Mesenchymal stem cell (in vitro differentiated cells and primary cell): ENCODE measurements at regions not wholly inside any gene's neighbourhood (a gene's known extent, or its start where the extent isn't known, plus 50 kb on each side); places are given as distances from the start of the nearest gene placed in this dataset.

Experiments
- DNase-seq: peaks from one replicate; pipeline ENCODE4 v3.0.0-alpha.2; 2013
- H2AFZ ChIP-seq: one replicate; pipeline ENCODE4 v1.6.1; 2013; ENCODE audit warnings: low read depth, mild to moderate bottlenecking, control low read depth, inconsistent platforms, low read length, moderate library complexity
- H2AK5ac ChIP-seq: 2 replicates; pipeline ENCODE4 v1.6.1; 2013; ENCODE audit warnings: low read length, moderate library complexity, mild to moderate bottlenecking, inconsistent platforms; ENCODE audit not compliant: severe bottlenecking
- H2BK120ac ChIP-seq: one replicate; pipeline ENCODE4 v1.6.1; 2013; ENCODE audit warnings: low read depth, mild to moderate bottlenecking, inconsistent platforms, low read length, moderate library complexity
- H2BK12ac ChIP-seq, 2 experiments: one replicate each; pipeline ENCODE4 v1.6.1; 2013; ENCODE audit warnings: inconsistent platforms in 2 of 2, low read length in 2 of 2, mild to moderate bottlenecking in 2 of 2, moderate library complexity in 2 of 2, control low read depth in 1 of 2
- H2BK15ac ChIP-seq: one replicate; pipeline ENCODE4 v1.6.1; 2013; ENCODE audit warnings: mild to moderate bottlenecking, low read depth, inconsistent platforms; ENCODE audit not compliant: poor library complexity, severe bottlenecking
- H2BK5ac ChIP-seq: 2 replicates; pipeline ENCODE4 v1.6.1; 2013; ENCODE audit warnings: low read depth, mild to moderate bottlenecking, low read length, control low read depth, inconsistent platforms; ENCODE audit not compliant: poor library complexity, severe bottlenecking
- H3K14ac ChIP-seq, 2 experiments: one replicate each; pipeline ENCODE4 v1.6.1; 2013; ENCODE audit warnings: inconsistent platforms in 2 of 2, low read length in 2 of 2, control low read depth in 1 of 2, mild to moderate bottlenecking in 1 of 2, moderate library complexity in 1 of 2
- H3K18ac ChIP-seq, 2 experiments: one replicate each; pipeline ENCODE4 v1.6.1; 2013; ENCODE audit warnings: inconsistent platforms in 2 of 2, low read length in 2 of 2, control low read depth in 1 of 2, low read depth in 1 of 2, mild to moderate bottlenecking in 1 of 2
- H3K23ac ChIP-seq, 2 experiments: one replicate each; pipeline ENCODE4 v1.6.1; 2013; ENCODE audit warnings: inconsistent platforms in 2 of 2, low read length in 2 of 2, mild to moderate bottlenecking in 2 of 2, moderate library complexity in 2 of 2, control low read depth in 1 of 2
- H3K27ac ChIP-seq: 2 replicates; pipeline ENCODE4 v1.5.1; 2013; ENCODE audit warnings: mild to moderate bottlenecking, moderate library complexity, low read length, control low read depth, inconsistent platforms; ENCODE audit not compliant: poor library complexity, severe bottlenecking
- H3K27me3 ChIP-seq, 2 experiments: 2 replicates each; pipeline versions ENCODE4 v1.6.1 to v1.7.0; 2013; ENCODE audit warnings: low read length in 2 of 2, mild to moderate bottlenecking in 2 of 2, moderate library complexity in 2 of 2, control low read depth in 1 of 2, inconsistent platforms in 1 of 2; ENCODE audit not compliant: control insufficient read depth in 1 of 2, insufficient read depth in 1 of 2
- H3K36me3 ChIP-seq, 2 experiments: 2 replicates each; pipeline versions ENCODE4 v1.6.1 to v1.7.0; 2013; ENCODE audit warnings: low read length in 2 of 2, control low read depth in 1 of 2, inconsistent platforms in 1 of 2, low read depth in 1 of 2, mild to moderate bottlenecking in 1 of 2; ENCODE audit not compliant: insufficient read depth in 2 of 2, control insufficient read depth in 1 of 2
- H3K4ac ChIP-seq, 2 experiments: one replicate each; pipeline ENCODE4 v1.6.1; 2013; ENCODE audit warnings: inconsistent platforms in 2 of 2, low read length in 2 of 2, mild to moderate bottlenecking in 2 of 2, moderate library complexity in 2 of 2, control low read depth in 1 of 2, low read depth in 1 of 2
- H3K4me1 ChIP-seq: 2 replicates; pipeline ENCODE4 v1.6.1; 2013; ENCODE audit warnings: low read depth, low read length, control low read depth; ENCODE audit not compliant: control insufficient read depth, insufficient read depth
- H3K4me2 ChIP-seq: 2 replicates; pipeline ENCODE4 v1.6.1; 2013; ENCODE audit warnings: low read length, mild to moderate bottlenecking, inconsistent platforms; ENCODE audit not compliant: poor library complexity, severe bottlenecking
- H3K4me3 ChIP-seq, 2 experiments: 2 replicates each; pipeline versions ENCODE4 v1.5.1 to v1.7.0; 2013; ENCODE audit warnings: low read length in 2 of 2, mild to moderate bottlenecking in 2 of 2, control low read depth in 1 of 2, low read depth in 1 of 2; ENCODE audit not compliant: insufficient read depth in 1 of 2
- H3K79me1 ChIP-seq: replicated peaks from 2 replicates; pipeline ENCODE4 v1.6.1; 2013; ENCODE audit warnings: mild to moderate bottlenecking, control low read depth, low read length, inconsistent platforms; ENCODE audit not compliant: poor library complexity, severe bottlenecking
- H3K9ac ChIP-seq: 2 replicates; pipeline ENCODE4 v1.7.0; 2013; ENCODE audit warnings: mild to moderate bottlenecking, low read length, moderate library complexity
- H3K9me3 ChIP-seq: 2 replicates; pipeline ENCODE4 v1.7.0; 2013; ENCODE audit warnings: mild to moderate bottlenecking, low read length; ENCODE audit not compliant: control insufficient read depth
- H4K8ac ChIP-seq: one replicate; pipeline ENCODE4 v1.6.1; 2013; ENCODE audit warnings: inconsistent platforms, mild to moderate bottlenecking, low read length, moderate library complexity
- H4K91ac ChIP-seq: one replicate; pipeline ENCODE4 v1.6.1; 2013; ENCODE audit warnings: mild to moderate bottlenecking, low read length, inconsistent platforms
- WGBS: methylation state at CpG from one replicate; pipeline ENCODE4 v1.1.7; 2013; ENCODE audit warnings: mixed read lengths; 5-methylcytosine and 5-hydroxymethylcytosine counted together

DNA sequence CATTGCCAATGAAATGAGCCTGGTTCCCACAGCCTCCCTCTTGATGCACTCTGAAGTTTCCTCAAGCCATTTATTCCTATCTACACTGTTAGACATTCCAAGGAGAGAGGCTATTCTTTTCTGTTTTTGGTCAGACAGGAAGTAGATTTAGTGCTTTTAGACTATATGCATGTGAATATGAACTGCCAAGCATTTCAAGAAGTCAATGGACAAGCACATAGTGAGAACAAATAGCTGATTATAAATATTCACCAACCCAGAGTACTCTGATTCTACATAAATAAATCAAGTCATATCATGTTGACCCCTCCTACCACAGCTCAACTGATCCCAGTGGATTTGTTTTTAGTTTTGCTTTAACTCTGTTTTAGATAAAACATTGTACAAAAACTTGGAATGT, 412.5 kb upstream of the RARB start:
- no peak overlapping the region for H3K23ac ChIP-seq
- no peak overlapping the region for H2AK5ac ChIP-seq
- H3K27ac ChIP-seq = no peak overlapping the region
- H3K27me3 ChIP-seq = no peaks in the 10 kb centered on the region
- H3K9ac ChIP-seq = no peak overlapping the region
- H2BK12ac ChIP-seq = no peak overlapping the region
- H4K91ac ChIP-seq = no peak overlapping the region
- H3K4me3 ChIP-seq = no peak overlapping the region
- H3K9me3 ChIP-seq = no peaks in the 10 kb centered on the region
- no peaks in the 10 kb centered on the region for H3K79me1 ChIP-seq
- no peak overlapping the region for H3K4me2 ChIP-seq
- H3K36me3 ChIP-seq = no peaks in the 10 kb centered on the region
- no peak overlapping the region for H3K4ac ChIP-seq
- no peak for DNase-seq
- no peak overlapping the region for H2BK120ac ChIP-seq
- H3K4me1 ChIP-seq = no peaks in the 10 kb centered on the region
- no peak overlapping the region for H3K18ac ChIP-seq
- no peak overlapping the region for H3K14ac ChIP-seq
- no peak overlapping the region for H2BK15ac ChIP-seq
- H2AFZ ChIP-seq = no peak overlapping the region
- H2BK5ac ChIP-seq = no peak overlapping the region
- H4K8ac ChIP-seq = no peak overlapping the region

DNA sequence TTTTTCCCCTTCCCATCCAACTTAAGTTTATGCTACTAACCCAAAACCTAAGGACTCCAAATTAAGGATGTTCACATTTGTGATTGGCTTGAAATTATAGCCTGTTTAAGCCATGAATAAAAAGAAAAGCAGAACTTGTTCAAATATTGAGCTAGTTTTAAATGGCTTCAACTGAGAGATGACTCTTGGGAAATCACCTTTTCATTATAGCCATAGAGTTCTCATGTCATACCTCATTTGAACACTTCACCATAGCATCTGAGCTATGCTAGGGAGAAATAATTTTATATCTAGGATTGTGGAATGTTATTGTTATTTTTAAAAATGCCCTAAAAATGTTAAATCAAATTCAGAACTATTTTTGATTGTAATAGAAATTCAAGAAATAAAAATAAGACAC, 409.2 kb upstream of the RARB start:
- H3K4ac ChIP-seq = no peak overlapping the region
- DNase-seq = no peak

DNA sequence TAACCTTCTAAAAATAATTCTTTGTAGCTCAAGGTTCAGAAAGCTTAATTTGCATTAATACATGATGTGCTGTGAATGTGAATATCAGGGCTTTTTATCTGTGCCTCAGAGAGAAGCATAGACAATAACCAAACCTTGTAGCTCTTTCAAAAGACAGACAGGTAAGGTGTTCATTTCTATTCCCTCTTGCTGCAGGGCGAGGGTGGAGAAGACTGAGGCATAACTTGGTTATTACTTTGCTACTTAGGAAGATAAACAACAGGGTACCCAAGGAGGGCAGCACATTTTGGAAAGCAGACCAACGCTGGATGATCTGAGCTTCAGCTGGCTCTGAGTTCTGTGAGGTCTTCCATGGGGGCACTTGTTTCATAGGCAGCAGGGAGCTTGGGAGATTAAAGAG, 408.6 kb upstream of the RARB start:
- H4K91ac ChIP-seq = no peak overlapping the region
- no peaks in the 10 kb centered on the region for H3K9me3 ChIP-seq
- H2AK5ac ChIP-seq = no peak overlapping the region
- no peak overlapping the region for H3K27ac ChIP-seq
- no peaks in the 10 kb centered on the region for H3K36me3 ChIP-seq
- H2BK12ac ChIP-seq = no peak overlapping the region
- WGBS = 77% methylated on average over 2 of the region's 2 CpGs
- no peak overlapping the region for H2BK15ac ChIP-seq
- H3K4me3 ChIP-seq = no peak overlapping the region
- H3K79me1 ChIP-seq = no peaks in the 10 kb centered on the region
- H3K4me2 ChIP-seq = no peak overlapping the region
- H2AFZ ChIP-seq = no peak overlapping the region
- DNase-seq = no peak
- no peak overlapping the region for H2BK5ac ChIP-seq
- no peak overlapping the region for H3K4ac ChIP-seq
- H2BK120ac ChIP-seq = no peak overlapping the region
- no peaks in the 10 kb centered on the region for H3K27me3 ChIP-seq
- no peak overlapping the region for H3K18ac ChIP-seq
- H4K8ac ChIP-seq = no peak overlapping the region
- no peaks in the 10 kb centered on the region for H3K4me1 ChIP-seq
- no peak overlapping the region for H3K23ac ChIP-seq
- no peak overlapping the region for H3K14ac ChIP-seq
- no peak overlapping the region for H3K9ac ChIP-seq

More for the DNA sequence above, 409.2 kb upstream of the RARB start:
- Histone ChIP-seq H3K4me2 (no peak overlapping the region), H2BK12ac (no peak overlapping the region), H4K91ac (no peak overlapping the region), H2BK15ac (no peak overlapping the region), H3K9ac (no peak overlapping the region), H3K27ac (no peak overlapping the region), H3K79me1 (no peaks in the 10 kb centered on the region), H3K14ac (no peak overlapping the region), H3K27me3 (no peaks in the 10 kb centered on the region), H3K4me3 (no peak overlapping the region), H2BK120ac (no peak overlapping the region), H3K18ac (no peak overlapping the region), H2AK5ac (no peak overlapping the region), H3K9me3 (no peaks in the 10 kb centered on the region), H3K23ac (no peak overlapping the region), H3K4me1 (no peaks in the 10 kb centered on the region), H2BK5ac (no peak overlapping the region), H3K36me3 (no peaks in the 10 kb centered on the region), H4K8ac (no peak overlapping the region), H2AFZ (no peak overlapping the region)

GRCh38 chr3:25021816-25022215, 406.2 kb upstream of the RARB start:
- H3K4me1 ChIP-seq = no peaks in the 10 kb centered on the region
- no peak overlapping the region for H3K23ac ChIP-seq
- no peak overlapping the region for H2BK120ac ChIP-seq
- H2BK15ac ChIP-seq = no peak overlapping the region
- H4K91ac ChIP-seq = no peak overlapping the region
- WGBS = 83% methylated on average over 2 of the region's 3 CpGs
- no peak overlapping the region for H3K18ac ChIP-seq
- no peak overlapping the region for H2BK5ac ChIP-seq
- H3K4me2 ChIP-seq = no peak overlapping the region
- H3K9me3 ChIP-seq = no peaks in the 10 kb centered on the region
- H4K8ac ChIP-seq = no peak overlapping the region
- no peak overlapping the region for H3K14ac ChIP-seq
- no peak overlapping the region for H3K9ac ChIP-seq
- H3K27ac ChIP-seq = no peak overlapping the region
- no peak overlapping the region for H2BK12ac ChIP-seq
- H3K27me3 ChIP-seq = no peaks in the 10 kb centered on the region
- DNase-seq = peak; percentile 51
- no peaks in the 10 kb centered on the region for H3K36me3 ChIP-seq
- H2AFZ ChIP-seq = no peak overlapping the region
- H3K4me3 ChIP-seq = no peak overlapping the region
- no peak overlapping the region for H3K4ac ChIP-seq
- H3K79me1 ChIP-seq = no peaks in the 10 kb centered on the region
- H2AK5ac ChIP-seq = no peak overlapping the region
